HPDE6-E6E7 (cell line): ENCODE measurements at regions not wholly inside any gene's neighbourhood (a gene's known extent, or its start where the extent isn't known, plus 50 kb on each side); places are given as distances from the start of the nearest gene placed in this dataset.
"Not testable (repeated sequence)": the region's sequence is repeated elsewhere in the genome, so short reads cannot be mapped to it uniquely, and the experiment has no call there.

Experiments
- DNase-seq: peaks from one replicate; pipeline ENCODE4 v3.0.0; 2011; ENCODE audit warnings: missing footprints; ENCODE audit errors: extremely low spot score

- DNase-seq, result no peak
Observed at GRCh38 chr3:8352475-8352874, 149.1 kb upstream of the LMCD1 start.

GRCh38 chr3:8353364-8353763, 148.3 kb upstream of the LMCD1 start:
- no peak for DNase-seq

- DNase-seq, result no peak
Observed at GRCh38 chr3:8355346-8355745, 146.3 kb upstream of the LMCD1 start.

- not testable (repeated sequence) for DNase-seq
Observed at GRCh38 chr3:8356066-8356465, 145.6 kb upstream of the LMCD1 start.

GRCh38 chr3:8357859-8358258, 143.8 kb upstream of the LMCD1 start:
- DNase-seq, result no peak

GRCh38 chr3:8359133-8359532, 142.5 kb upstream of the LMCD1 start:
- no peak for DNase-seq

- DNase-seq, result no peak
Observed at GRCh38 chr3:8363200-8363599, 138.4 kb upstream of the LMCD1 start.

- no peak for DNase-seq
Observed at GRCh38 chr3:8365541-8365940, 136.1 kb upstream of the LMCD1 start.

- DNase-seq, result no peak
Observed at GRCh38 chr3:8366219-8366810, 135.3 kb upstream of the LMCD1 start.

- no peak for DNase-seq
Observed at GRCh38 chr3:8368598-8368997, 133.0 kb upstream of the LMCD1 start.

- DNase-seq, result no peak
Observed at GRCh38 chr3:8369638-8370037, 132.0 kb upstream of the LMCD1 start.

GRCh38 chr3:8371085-8371551, 130.5 kb upstream of the LMCD1 start:
- no peak for DNase-seq

- no peak for DNase-seq
Observed at GRCh38 chr3:8371960-8372463, 129.6 kb upstream of the LMCD1 start.

- no peak for DNase-seq
Observed at GRCh38 chr3:8380904-8381704, 120.5 kb upstream of the LMCD1 start.

- DNase-seq, result no peak
Observed at GRCh38 chr3:8385848-8386620, 115.6 kb upstream of the LMCD1 start.

GRCh38 chr3:8387571-8387970, 114.1 kb upstream of the LMCD1 start:
- no peak for DNase-seq

GRCh38 chr3:8399686-8400085, 101.9 kb upstream of the LMCD1 start:
- DNase-seq, result no peak

- DNase-seq, result no peak
Observed at GRCh38 chr3:8400911-8401310, 100.7 kb upstream of the LMCD1 start.

- no peak for DNase-seq
Observed at GRCh38 chr3:8403996-8404395, 97.6 kb upstream of the LMCD1 start.

- no peak for DNase-seq
Observed at GRCh38 chr3:8405144-8405543, 96.5 kb upstream of the LMCD1 start.

GRCh38 chr3:8406479-8406878, 95.1 kb upstream of the LMCD1 start:
- no peak for DNase-seq

GRCh38 chr3:8413337-8413926, 88.2 kb upstream of the LMCD1 start:
- DNase-seq, result no peak
